ENCODE measurements at regions not wholly inside any gene's neighbourhood (a gene's known extent, or its start where the extent isn't known, plus 50 kb on each side); places are given as distances from the start of the nearest gene placed in this dataset.

DNA sequence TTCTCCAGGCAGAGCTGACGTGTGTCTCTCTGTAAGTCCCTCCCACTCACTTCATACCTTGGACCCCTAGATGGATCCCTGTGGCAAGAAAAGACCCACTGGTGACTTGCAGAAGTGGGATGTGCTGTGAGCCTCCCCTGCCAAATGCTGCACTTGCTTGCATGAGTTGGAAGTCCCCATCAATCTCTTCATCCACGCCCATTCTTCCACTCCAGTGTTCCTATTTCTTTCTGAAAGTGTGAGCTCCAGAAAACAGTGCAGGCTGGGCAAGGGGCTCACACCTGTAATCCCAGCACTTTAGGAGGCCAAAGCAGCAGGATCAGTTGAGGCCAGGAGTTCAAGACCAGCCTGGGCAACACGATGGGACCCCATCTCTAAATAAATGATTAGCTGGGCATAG, 254.1 kb upstream of the IRF2BP2 start:
- DNase-seq (ENCODE audit: low read depth): no peak
- H3K4me3 ChIP-seq (replicated peaks; ENCODE audit: low read depth, low read length): no peak overlapping the region
- TF ChIP-seq, protein P1, sequence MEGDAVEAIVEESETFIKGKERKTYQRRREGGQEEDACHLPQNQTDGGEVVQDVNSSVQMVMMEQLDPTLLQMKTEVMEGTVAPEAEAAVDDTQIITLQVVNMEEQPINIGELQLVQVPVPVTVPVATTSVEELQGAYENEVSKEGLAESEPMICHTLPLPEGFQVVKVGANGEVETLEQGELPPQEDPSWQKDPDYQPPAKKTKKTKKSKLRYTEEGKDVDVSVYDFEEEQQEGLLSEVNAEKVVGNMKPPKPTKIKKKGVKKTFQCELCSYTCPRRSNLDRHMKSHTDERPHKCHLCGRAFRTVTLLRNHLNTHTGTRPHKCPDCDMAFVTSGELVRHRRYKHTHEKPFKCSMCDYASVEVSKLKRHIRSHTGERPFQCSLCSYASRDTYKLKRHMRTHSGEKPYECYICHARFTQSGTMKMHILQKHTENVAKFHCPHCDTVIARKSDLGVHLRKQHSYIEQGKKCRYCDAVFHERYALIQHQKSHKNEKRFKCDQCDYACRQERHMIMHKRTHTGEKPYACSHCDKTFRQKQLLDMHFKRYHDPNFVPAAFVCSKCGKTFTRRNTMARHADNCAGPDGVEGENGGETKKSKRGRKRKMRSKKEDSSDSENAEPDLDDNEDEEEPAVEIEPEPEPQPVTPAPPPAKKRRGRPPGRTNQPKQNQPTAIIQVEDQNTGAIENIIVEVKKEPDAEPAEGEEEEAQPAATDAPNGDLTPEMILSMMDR (IDR thresholded peaks at IDR 0.05; ENCODE audit: low read length, missing control alignments): no peak

DNA sequence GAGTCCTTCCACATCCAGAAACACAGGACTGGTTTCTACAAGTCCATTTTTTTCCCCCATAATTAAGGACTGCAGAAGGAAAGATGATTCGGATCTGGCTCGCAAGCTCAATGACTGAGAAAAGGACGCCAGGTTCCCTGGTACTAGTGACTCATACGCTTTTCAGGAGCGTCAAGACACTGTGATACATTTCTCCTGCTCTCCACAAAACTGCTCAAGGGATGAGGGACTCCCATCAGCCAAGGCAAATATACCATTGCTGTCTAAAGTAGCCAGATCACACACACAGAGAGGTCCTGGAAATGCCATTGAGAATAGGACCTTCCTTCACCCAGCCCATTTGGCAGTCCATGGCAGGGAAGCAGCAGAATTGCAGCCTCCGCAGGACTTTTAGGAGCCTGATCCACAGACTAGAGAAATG, 253.6 kb upstream of the IRF2BP2 start:
- TF ChIP-seq, protein P1 (IDR thresholded peaks at IDR 0.05; ENCODE audit: low read length, missing control alignments): no peak
- no peak overlapping the region for H3K4me3 ChIP-seq (replicated peaks; ENCODE audit: low read depth, low read length)
- DNase-seq (ENCODE audit: low read depth): peak; percentile 67

DNA sequence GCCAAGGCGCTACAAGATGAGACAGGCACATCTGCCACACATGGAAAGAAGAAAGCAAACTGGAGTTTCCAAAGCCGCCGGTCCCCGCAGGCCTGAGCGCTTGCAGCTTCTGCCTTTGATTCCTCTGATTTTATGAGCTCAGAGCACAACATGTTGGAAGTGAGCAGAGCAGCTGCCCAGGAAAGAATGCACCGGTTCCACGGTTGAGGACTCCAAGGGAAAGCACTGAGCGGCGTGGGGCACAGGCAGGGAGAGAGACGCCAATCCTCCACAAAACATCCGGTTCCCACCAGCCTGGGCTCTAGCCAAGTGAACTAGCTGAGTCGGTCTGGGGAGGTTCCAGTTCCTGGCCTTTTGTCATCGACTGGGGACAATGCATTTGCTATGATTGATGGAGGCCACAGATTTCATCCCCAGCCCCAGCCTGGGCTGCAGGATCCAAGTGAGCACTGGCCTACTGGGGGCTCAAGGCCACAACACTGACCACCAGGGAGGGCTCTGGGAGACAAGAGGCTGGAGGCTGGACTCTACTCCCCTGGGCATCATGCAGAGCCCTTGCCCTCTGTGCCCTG, 253.1 kb upstream of the IRF2BP2 start:
- TF ChIP-seq, protein P1 (IDR thresholded peaks at IDR 0.05; ENCODE audit: low read length, missing control alignments): no peak
- DNase-seq (ENCODE audit: low read depth): peak; percentile 88
- no peak overlapping the region for H3K4me3 ChIP-seq (replicated peaks; ENCODE audit: low read depth, low read length)

- DNase-seq (ENCODE audit: low read depth): no peak
- no peak overlapping the region for H3K4me3 ChIP-seq (replicated peaks; ENCODE audit: low read depth, low read length)
- TF ChIP-seq, protein P1 (IDR thresholded peaks at IDR 0.05; ENCODE audit: low read length, missing control alignments): no peak
These were observed 252.5 kb upstream of the IRF2BP2 start for GRCh38 chr1:234862360-234862943.

DNA sequence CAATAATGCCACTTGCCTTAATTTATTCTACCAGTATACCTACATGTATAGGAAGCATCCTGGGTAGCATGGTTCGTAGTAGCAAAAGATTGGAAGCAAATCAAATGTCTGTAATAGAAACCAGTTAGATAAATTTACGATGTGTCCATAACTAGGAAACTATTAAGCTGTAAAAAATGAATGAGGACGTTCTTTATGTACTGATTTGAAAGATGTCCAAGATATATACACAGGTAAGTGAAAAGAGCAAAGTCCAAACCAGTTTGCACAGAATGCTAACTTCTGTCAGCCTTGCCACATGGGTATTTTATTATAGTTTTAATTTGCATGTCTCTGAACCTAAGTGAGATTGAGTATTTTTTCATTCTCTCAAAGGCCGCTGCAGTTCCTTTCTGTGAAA, 251.8 kb upstream of the IRF2BP2 start:
- H3K4me3 ChIP-seq (replicated peaks; ENCODE audit: low read depth, low read length): no peak overlapping the region

DNA sequence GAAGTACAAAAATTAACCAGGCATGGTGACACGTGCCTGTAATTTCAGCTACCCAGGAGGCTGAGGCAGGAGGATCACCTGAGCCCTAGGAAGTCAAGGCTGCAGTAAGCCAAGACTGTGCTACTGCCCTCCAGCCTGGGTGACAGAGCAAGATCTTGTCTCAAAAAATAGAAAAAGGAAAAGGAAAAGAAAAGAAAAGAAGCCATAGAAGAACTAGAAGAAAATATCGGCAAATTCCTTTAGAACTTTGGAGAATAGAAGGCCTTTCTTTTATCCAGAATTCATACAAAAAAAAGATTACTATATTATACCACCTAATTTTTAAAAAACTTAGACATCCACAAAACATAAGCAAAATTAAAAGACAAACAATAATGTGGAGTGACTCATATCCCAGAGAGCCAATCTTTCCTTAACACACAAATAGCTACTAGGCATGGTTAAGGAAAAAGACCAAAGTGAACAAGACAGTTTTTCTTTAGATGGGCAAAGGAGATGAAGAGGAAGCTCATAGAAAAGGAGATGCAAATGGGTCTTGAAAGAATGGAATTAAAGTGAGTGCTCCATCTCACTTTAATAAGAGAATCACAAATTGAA, 251.1 kb upstream of the IRF2BP2 start:
- TF ChIP-seq, protein P1 (IDR thresholded peaks at IDR 0.05; ENCODE audit: low read length, missing control alignments): no peak
- DNase-seq (ENCODE audit: low read depth): no peak
- no peak overlapping the region for H3K4me3 ChIP-seq (replicated peaks; ENCODE audit: low read depth, low read length)

More for the DNA sequence above, 251.8 kb upstream of the IRF2BP2 start:
- TF ChIP-seq, protein P1 (IDR thresholded peaks at IDR 0.05; ENCODE audit: low read length, missing control alignments): no peak
- no peak for DNase-seq (ENCODE audit: low read depth)
